T-cell (primary cell): ENCODE measurements at regions not wholly inside any gene's neighbourhood (a gene's known extent, or its start where the extent isn't known, plus 50 kb on each side); places are given as distances from the start of the nearest gene placed in this dataset.
"Not testable (repeated sequence)": the region's sequence is repeated elsewhere in the genome, so short reads cannot be mapped to it uniquely, and the experiment has no call there.

Source experiments
- ATAC-seq, 4 experiments: fragments of 200-7000 bp in 3 of 4; fragments of 150-1000 bp in 1 of 4; cut with Tn5 transposase; replicated peaks in 1 of 4; 1 replicate in 3 of 4; 2 replicates in 1 of 4; pipeline ENCODE4 v1.10.0; 2021; ENCODE audit warnings: moderate library complexity in 3 of 4, mild to moderate bottlenecking in 2 of 4, moderate number of reproducible peaks in 1 of 4
- CTCF ChIA-PET, 2 donors: fragments of 300-600 bp; sonication (Branson Sonifier 250); formaldehyde crosslinking; loops; one replicate each; lab custom pipeline; 2022; ENCODE audit warnings: antibody characterized with exemption in 2 of 2; lab: Charles Lee
- POLR2A ChIA-PET, 2 donors: fragments of 300-600 bp; sonication (Branson Sonifier 250); formaldehyde crosslinking; loops; one replicate each; lab custom pipeline; 2022; ENCODE audit warnings: antibody characterized with exemption in 2 of 2; lab: Charles Lee
- DNase-seq, 35 experiments: peaks; one replicate each; pipeline versions ENCODE4 v3.0.0 to v3.0.0-alpha.2; 2013 to 2023
- H3K27ac ChIP-seq: one replicate; pipeline ENCODE4 v1.5.1; 2013; ENCODE audit warnings: low read length
- H3K27me3 ChIP-seq, 2 experiments: replicated peaks in 1 of 2; 1 replicate in 1 of 2; 2 replicates in 1 of 2; pipeline versions ENCODE4 v1.6.1 to v1.7.0; 2013; ENCODE audit warnings: low read length in 1 of 2, mixed read lengths in 1 of 2; ENCODE audit not compliant: control insufficient read depth in 2 of 2, insufficient read depth in 2 of 2; ENCODE audit errors: extremely low read depth in 1 of 2
- H3K36me3 ChIP-seq, 2 donors: 1 replicate in 1 of 2; 2 replicates in 1 of 2; pipeline versions ENCODE4 v1.6.1 to v1.7.0; 2013; ENCODE audit warnings: low read length in 1 of 2; ENCODE audit not compliant: control insufficient read depth in 2 of 2, insufficient read depth in 1 of 2; ENCODE audit errors: extremely low read depth in 1 of 2
- H3K4me1 ChIP-seq, 2 experiments: 1 replicate in 1 of 2; 2 replicates in 1 of 2; pipeline versions ENCODE4 v1.6.1 to v1.7.0; 2013; ENCODE audit warnings: low read length in 2 of 2, mixed read lengths in 1 of 2; ENCODE audit not compliant: insufficient read depth in 2 of 2, control insufficient read depth in 1 of 2; ENCODE audit errors: extremely low read depth in 1 of 2
- H3K4me3 ChIP-seq, 2 donors: 1 replicate in 1 of 2; 2 replicates in 1 of 2; pipeline versions ENCODE4 v1.5.1 to v1.7.0; 2013; ENCODE audit warnings: mild to moderate bottlenecking in 2 of 2, low read length in 1 of 2, moderate library complexity in 1 of 2; ENCODE audit not compliant: control insufficient read depth in 1 of 2; ENCODE audit errors: extremely low read depth in 1 of 2
- H3K9me3 ChIP-seq: 2 replicates; pipeline ENCODE4 v1.7.0; 2013
- H3K27ac Mint-ChIP-seq, 2 donors: one replicate each; pipeline ENCODE4 v1.8.0; 2020 to 2021; ENCODE audit warnings: mild to moderate bottlenecking in 2 of 2, mixed read lengths in 2 of 2
- H3K27me3 Mint-ChIP-seq, 2 donors: one replicate each; pipeline ENCODE4 v1.8.0; 2021 to 2022; ENCODE audit warnings: mixed read lengths in 2 of 2
- H3K36me3 Mint-ChIP-seq: one replicate; pipeline ENCODE4 v1.8.0; 2021; ENCODE audit warnings: mixed read lengths
- H3K4me1 Mint-ChIP-seq, 3 donors: one replicate each; pipeline ENCODE4 v1.8.0; 2020 to 2022; ENCODE audit warnings: mixed read lengths in 3 of 3, mild to moderate bottlenecking in 1 of 3
- H3K4me3 Mint-ChIP-seq, 3 donors: one replicate each; pipeline ENCODE4 v1.8.0; 2020 to 2022; ENCODE audit warnings: mild to moderate bottlenecking in 3 of 3, mixed read lengths in 3 of 3, moderate library complexity in 3 of 3
- H3K9me3 Mint-ChIP-seq, 3 donors: one replicate each; pipeline ENCODE4 v1.8.0; 2020 to 2022; ENCODE audit warnings: mixed read lengths in 3 of 3
- WGBS: methylation state at CpG from one replicate; pipeline ENCODE4 v1.1.5; 2013; ENCODE audit warnings: missing lambda C conversion rate; ENCODE audit not compliant: insufficient coverage; 5-methylcytosine and 5-hydroxymethylcytosine counted together

- Histone ChIP-seq H3K4me1 (peaks cover 0 to 10% of the 10 kb centered on the region in 2 experiments), H3K27me3 (peaks cover 0 to 3% of the 10 kb centered on the region in 2 experiments), H3K9me3 (no peaks in the 10 kb centered on the region), H3K4me3 (no peak overlapping the region), H3K27ac (no peak overlapping the region), H3K36me3 (no peaks in the 10 kb centered on the region)
- Mint-ChIP-seq H3K27me3 (no peaks in the 10 kb centered on the region), H3K36me3 (no peaks in the 10 kb centered on the region), H3K27ac (no peak overlapping the region), H3K4me3 (peak overlapping the region in 1 of 3 donors; percentile 54), H3K4me1 (peaks cover 13 to 15% (median 13%) of the 10 kb centered on the region in 3 donors), H3K9me3 (no peaks in the 10 kb centered on the region)
- DNase-seq (peak; percentile 29 to 77 (median 61)), ATAC-seq (peak; percentile 54 to 75 (median 63))
- 2% methylated on average over 9 of the region's 11 CpGs for WGBS
- ChIA-PET CTCF (interaction anchor here (0.6 to 1.3 kb wide), 5 partner anchors 10 to 474 kb away, joined by 3 to 12 read pairs (median 3); no protein-coding TSS in a partner anchor), POLR2A (no interaction called here)
Measured at GRCh38 chr4:9703391-9703790, 78.0 kb upstream of the DRD5 start.

GRCh38 chr4:9704126-9704525 is 77.3 kb upstream of the DRD5 start:
- H3K27ac ChIP-seq, H3K27me3 Mint-ChIP-seq, H3K4me1 ChIP-seq, H3K4me3 ChIP-seq, POLR2A ChIA-PET, H3K4me3 Mint-ChIP-seq, H3K9me3 ChIP-seq, H3K36me3 ChIP-seq, ATAC-seq, H3K27me3 ChIP-seq, DNase-seq, H3K27ac Mint-ChIP-seq, H3K9me3 Mint-ChIP-seq, H3K36me3 Mint-ChIP-seq: not testable (repeated sequence)
- CTCF ChIA-PET, result interaction anchor here (0.6 to 1.3 kb wide), 3 partner anchors 12 to 184 kb away, joined by 3 to 12 read pairs (median 4); no protein-coding TSS in a partner anchor
- peaks cover 13 to 15% (median 13%) of the 10 kb centered on the region in 3 donors for H3K4me1 Mint-ChIP-seq
- WGBS, result 71% methylated on average over 1 of the region's 6 CpGs

- Histone ChIP-seq H3K4me1 (peaks cover 0 to 10% of the 10 kb centered on the region in 2 experiments), H3K27ac (no peak overlapping the region), H3K4me3 (no peak overlapping the region), H3K36me3 (no peaks in the 10 kb centered on the region), H3K27me3 (peaks cover 0 to 3% of the 10 kb centered on the region in 2 experiments), H3K9me3 (no peaks in the 10 kb centered on the region)
- peaks cover 13 to 15% (median 13%) of the 10 kb centered on the region in 3 donors for H3K4me1 Mint-ChIP-seq
- no peak overlapping the region for H3K27ac Mint-ChIP-seq
- CTCF ChIA-PET, result no interaction called here
- ATAC-seq, result no peak
- WGBS, result 86% methylated on average over 10 of the region's 13 CpGs
- H3K27me3 Mint-ChIP-seq, result no peaks in the 10 kb centered on the region
- no peak overlapping the region for H3K4me3 Mint-ChIP-seq
- no peaks in the 10 kb centered on the region for H3K9me3 Mint-ChIP-seq
- DNase-seq, result no peak
- POLR2A ChIA-PET, result no interaction called here
- no peaks in the 10 kb centered on the region for H3K36me3 Mint-ChIP-seq
Measured at GRCh38 chr4:9704551-9705332, 76.7 kb upstream of the DRD5 start.

- H3K36me3 ChIP-seq, H3K36me3 Mint-ChIP-seq, H3K9me3 ChIP-seq, H3K4me3 ChIP-seq, H3K4me1 ChIP-seq, DNase-seq, H3K27me3 Mint-ChIP-seq, POLR2A ChIA-PET, H3K27ac ChIP-seq, H3K9me3 Mint-ChIP-seq, H3K27ac Mint-ChIP-seq, H3K4me3 Mint-ChIP-seq, ATAC-seq, H3K27me3 ChIP-seq: not testable (repeated sequence)
- peaks cover 13 to 15% (median 13%) of the 10 kb centered on the region in 3 donors for H3K4me1 Mint-ChIP-seq
- CTCF ChIA-PET, result interaction anchor here in 1 of 2 donors (0.6 kb wide), 1 partner anchor 16 kb away, joined by 4 read pairs; no protein-coding TSS in a partner anchor
- 19% methylated on average over 4 of the region's 10 CpGs for WGBS
Measured at GRCh38 chr4:9707281-9707680, 74.2 kb upstream of the DRD5 start.

GRCh38 chr4:9707936-9708335 is 73.5 kb upstream of the DRD5 start:
- 88% methylated on average over 4 of the region's 15 CpGs for WGBS
- H3K4me3 Mint-ChIP-seq, H3K27ac Mint-ChIP-seq, H3K36me3 Mint-ChIP-seq, H3K27me3 Mint-ChIP-seq, H3K27ac ChIP-seq, H3K9me3 Mint-ChIP-seq, ATAC-seq, CTCF ChIA-PET, H3K9me3 ChIP-seq, H3K36me3 ChIP-seq, POLR2A ChIA-PET, H3K27me3 ChIP-seq, H3K4me3 ChIP-seq, H3K4me1 ChIP-seq, DNase-seq: not testable (repeated sequence)
- H3K4me1 Mint-ChIP-seq, result peaks cover 13% of the 10 kb centered on the region in 3 donors

- ATAC-seq, result no peak
- H3K27me3 ChIP-seq, result no peaks in the 10 kb centered on the region
- no peaks in the 10 kb centered on the region for H3K4me1 Mint-ChIP-seq
- ChIA-PET POLR2A (no interaction called here), CTCF (no interaction called here)
- H3K36me3 ChIP-seq, result no peaks in the 10 kb centered on the region
- 75% methylated on average over 8 of the region's 11 CpGs for WGBS
- no peaks in the 10 kb centered on the region for H3K4me1 ChIP-seq
- no peaks in the 10 kb centered on the region for H3K9me3 Mint-ChIP-seq
- H3K27ac Mint-ChIP-seq, result no peak overlapping the region
- no peak overlapping the region for H3K4me3 Mint-ChIP-seq
- no peaks in the 10 kb centered on the region for H3K36me3 Mint-ChIP-seq
- no peak overlapping the region for H3K27ac ChIP-seq
- no peak overlapping the region for H3K4me3 ChIP-seq
- H3K9me3 ChIP-seq, result no peaks in the 10 kb centered on the region
- no peak for DNase-seq
- H3K27me3 Mint-ChIP-seq, result no peaks in the 10 kb centered on the region
Measured at GRCh38 chr4:9709724-9710123, 71.7 kb upstream of the DRD5 start.
